Gastrocnemius medialis (tissue), 4 donors: ENCODE measurements at regions not wholly inside any gene's neighbourhood (a gene's known extent, or its start where the extent isn't known, plus 50 kb on each side); places are given as distances from the start of the nearest gene placed in this dataset.

ENCODE experiments used
- ATAC-seq, 2 donors: fragments of 150-250 bp; one replicate each; pipeline ENCODE4 v1.9.1; 2016
- DNase-seq, 2 donors: peaks; one replicate each; pipeline ENCODE4 v3.0.0-alpha.2; 2019
- H3K27ac ChIP-seq, 4 donors: fragments of 200-600 bp; sonication (generic); 1 replicate in 1 of 4; 2 replicates in 3 of 4; pipeline ENCODE4 v1.5.1; 2016 to 2018; ENCODE audit warnings: mild to moderate bottlenecking in 2 of 4, moderate library complexity in 1 of 4
- H3K27me3 ChIP-seq, 3 donors: fragments of 200-600 bp; sonication (generic) in 2 of 3; 1 replicate in 1 of 3; 2 replicates in 2 of 3; pipeline versions ENCODE4 v1.5.1 to v1.6.0; 2016 to 2019; ENCODE audit warnings: mild to moderate bottlenecking in 1 of 3, moderate library complexity in 1 of 3
- H3K36me3 ChIP-seq, 2 donors: fragments of 200-600 bp; sonication (generic) in 1 of 2; one replicate each; pipeline ENCODE4 v1.5.1; 2017 to 2018
- H3K4me1 ChIP-seq, 2 donors: fragments of 200-600 bp; sonication (generic) in 1 of 2; one replicate each; pipeline ENCODE4 v1.5.1; 2016 to 2017; ENCODE audit warnings: mild to moderate bottlenecking in 2 of 2
- H3K4me3 ChIP-seq, 4 donors: fragments of 200-600 bp; sonication (generic) in 3 of 4; 1 replicate in 1 of 4; 2 replicates in 3 of 4; pipeline ENCODE4 v1.5.1; 2016 to 2019; ENCODE audit warnings: mild to moderate bottlenecking in 2 of 4
- H3K9me3 ChIP-seq, 3 donors: fragments of 200-600 bp; sonication (generic) in 2 of 3; 1 replicate in 1 of 3; 2 replicates in 2 of 3; pipeline ENCODE4 v1.5.1; 2016 to 2019
- CTCF ChIP-seq, 5 experiments: fragments of 450-650 bp in 3 of 5; fragments of 200-600 bp in 2 of 5; sonication (generic) in 2 of 5; IDR thresholded peaks in 4 of 5; conservative IDR thresholded peaks in 1 of 5; 1 replicate in 4 of 5; 2 replicates in 1 of 5; pipeline ENCODE4 v1.5.1; 2016 to 2019; ENCODE audit warnings: antibody characterized with exemption in 5 of 5, mild to moderate bottlenecking in 3 of 5, moderate library complexity in 3 of 5
- POLR2A ChIP-seq, 2 donors: fragments of 450-650 bp; IDR thresholded peaks; one replicate each; pipeline ENCODE4 v1.6.1; 2017; ENCODE audit warnings: antibody characterized with exemption in 2 of 2, mild to moderate bottlenecking in 2 of 2, moderate library complexity in 2 of 2
- in situ Hi-C, 4 donors: fragments of 200-750 bp; cut with MboI; loops; one replicate each; pipeline versions ENCODE4 v1.15.0 to v1.8.0; 2017; ENCODE audit warnings: low sequenced_read_pairs in 4 of 4
- intact Hi-C: fragments of 100-400 bp; cut with DNase I; formaldehyde crosslinking; loops from one replicate; pipeline ENCODE4 v1.15.1; 2023; ENCODE audit warnings: low total_unique reads

- Histone ChIP-seq H3K36me3 (no peaks in the 10 kb centered on the region), H3K27ac (no peak overlapping the region), H3K27me3 (no peaks in the 10 kb centered on the region), H3K4me1 (no peaks in the 10 kb centered on the region), H3K4me3 (no peak overlapping the region), H3K9me3 (no peaks in the 10 kb centered on the region)
- in situ Hi-C loops = loop anchor here (5.0 to 25.0 kb wide), 5 partner anchors 648 to 1448 kb away; partner anchors contain the start of gene FOXG1 (in 1 of the 4)
- intact Hi-C loops = loop anchor here (5.0 kb wide), 1 partner anchor 1458 kb away; no protein-coding TSS in a partner anchor
- ATAC-seq (no peak), DNase-seq (no peak)
- TF ChIP-seq POLR2A (IDR thresholded peaks at IDR 0.05) (no peak), CTCF (IDR thresholded peaks at IDR 0.05 in 4 of 5, conservative IDR thresholded peaks at IDR 0.05 in 1 of 5) (no peak)
Measured at GRCh38 chr14:30210630-30211029, 283.0 kb upstream of the PRKD1 start.

- no peak for ATAC-seq
- in situ Hi-C loops (loop anchor here (5.0 to 25.0 kb wide), 5 partner anchors 649 to 1449 kb away; partner anchors contain the start of gene FOXG1 (in 1 of the 4)), intact Hi-C loops (loop anchor here (5.0 kb wide), 1 partner anchor 1459 kb away; no protein-coding TSS in a partner anchor)
- TF ChIP-seq POLR2A (IDR thresholded peaks at IDR 0.05) (no peak), CTCF (IDR thresholded peaks at IDR 0.05 in 4 of 5, conservative IDR thresholded peaks at IDR 0.05 in 1 of 5) (no peak)
- no peak for DNase-seq
- Histone ChIP-seq H3K27me3 (no peaks in the 10 kb centered on the region), H3K27ac (no peak overlapping the region), H3K9me3 (no peaks in the 10 kb centered on the region), H3K4me1 (no peaks in the 10 kb centered on the region), H3K4me3 (no peak overlapping the region), H3K36me3 (no peaks in the 10 kb centered on the region)
Measured at GRCh38 chr14:30211326-30211725, 283.7 kb upstream of the PRKD1 start.

GRCh38 chr14:30214014-30214413, 286.4 kb upstream of the PRKD1 start:
- Histone ChIP-seq H3K4me1 (no peaks in the 10 kb centered on the region), H3K27ac (no peak overlapping the region), H3K9me3 (no peaks in the 10 kb centered on the region), H3K27me3 (no peaks in the 10 kb centered on the region), H3K36me3 (no peaks in the 10 kb centered on the region), H3K4me3 (no peak overlapping the region)
- no peak for ATAC-seq
- in situ Hi-C loops = loop anchor here (5.0 to 25.0 kb wide), 5 partner anchors 652 to 1452 kb away; partner anchors contain the start of gene FOXG1 (in 1 of the 4)
- TF ChIP-seq POLR2A (IDR thresholded peaks at IDR 0.05) (no peak), CTCF (IDR thresholded peaks at IDR 0.05 in 4 of 5, conservative IDR thresholded peaks at IDR 0.05 in 1 of 5) (no peak)
- intact Hi-C loops = loop anchor here (5.0 kb wide), 1 partner anchor 1462 kb away; no protein-coding TSS in a partner anchor
- no peak for DNase-seq

- TF ChIP-seq CTCF (IDR thresholded peaks at IDR 0.05 in 4 of 5, conservative IDR thresholded peaks at IDR 0.05 in 1 of 5) (peak; percentile 20 to 54 (median 44)), POLR2A (IDR thresholded peaks at IDR 0.05) (no peak)
- DNase-seq (no peak), ATAC-seq (peak in 1 of 2 donors; percentile 58)
- H3K9me3 ChIP-seq = no peaks in the 10 kb centered on the region
- no peaks in the 10 kb centered on the region for H3K36me3 ChIP-seq
- H3K4me3 ChIP-seq = no peak overlapping the region
- no peaks in the 10 kb centered on the region for H3K27me3 ChIP-seq
- no peaks in the 10 kb centered on the region for H3K4me1 ChIP-seq
- no peak overlapping the region for H3K27ac ChIP-seq
- intact Hi-C loops = loop anchor here (5.0 kb wide), 1 partner anchor 1462 kb away; no protein-coding TSS in a partner anchor
- in situ Hi-C loops = loop anchor here (5.0 to 25.0 kb wide), 5 partner anchors 652 to 1452 kb away; partner anchors contain the start of gene FOXG1 (in 1 of the 4)
Measured at GRCh38 chr14:30214461-30215090, 286.9 kb upstream of the PRKD1 start.
